AG09309 (cell line): ENCODE measurements at regions not wholly inside any gene's neighbourhood (a gene's known extent, or its start where the extent isn't known, plus 50 kb on each side); places are given as distances from the start of the nearest gene placed in this dataset.
"Not testable (repeated sequence)": the region's sequence is repeated elsewhere in the genome, so short reads cannot be mapped to it uniquely, and the experiment has no call there.

Experiments used
- DNase-seq: peaks from one replicate; pipeline ENCODE4 v3.0.0-alpha.2; 2010; ENCODE audit warnings: low read depth
- H3K4me3 ChIP-seq: 2 replicates; pipeline ENCODE4 v1.5.1; 2011; ENCODE audit warnings: mild to moderate bottlenecking, low read depth, low read length, moderate library complexity; ENCODE audit not compliant: control insufficient read depth
- TF ChIP-seq, protein P1 (sequence below): IDR thresholded peaks from 2 replicates; pipeline ENCODE4 v1.5.1; 2011; ENCODE audit warnings: mild to moderate bottlenecking, low read depth, low read length, inconsistent platforms; ENCODE audit not compliant: insufficient read depth, control insufficient read depth; ENCODE audit errors: missing control alignments

DNA sequence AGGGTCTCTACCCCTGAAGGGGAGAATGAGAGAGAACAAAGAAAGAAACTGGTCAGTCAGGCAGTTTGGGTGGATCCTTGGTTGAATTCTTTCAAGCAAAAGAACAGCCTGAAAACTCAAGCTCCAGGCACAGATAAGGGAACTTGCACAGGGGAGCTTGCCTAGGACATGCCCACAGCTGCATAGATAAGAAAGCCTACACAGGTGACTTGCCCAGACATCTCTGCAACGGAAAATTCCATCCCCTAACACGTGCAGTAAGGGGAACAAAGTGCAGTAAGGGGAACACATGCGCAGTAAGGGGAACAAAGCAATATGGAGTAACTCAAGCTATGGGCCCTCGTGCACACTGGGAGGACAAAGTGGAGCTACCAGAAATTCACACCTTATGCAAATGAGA, 540.1 kb upstream of the MIS18BP1 start:
- TF ChIP-seq, protein P1, sequence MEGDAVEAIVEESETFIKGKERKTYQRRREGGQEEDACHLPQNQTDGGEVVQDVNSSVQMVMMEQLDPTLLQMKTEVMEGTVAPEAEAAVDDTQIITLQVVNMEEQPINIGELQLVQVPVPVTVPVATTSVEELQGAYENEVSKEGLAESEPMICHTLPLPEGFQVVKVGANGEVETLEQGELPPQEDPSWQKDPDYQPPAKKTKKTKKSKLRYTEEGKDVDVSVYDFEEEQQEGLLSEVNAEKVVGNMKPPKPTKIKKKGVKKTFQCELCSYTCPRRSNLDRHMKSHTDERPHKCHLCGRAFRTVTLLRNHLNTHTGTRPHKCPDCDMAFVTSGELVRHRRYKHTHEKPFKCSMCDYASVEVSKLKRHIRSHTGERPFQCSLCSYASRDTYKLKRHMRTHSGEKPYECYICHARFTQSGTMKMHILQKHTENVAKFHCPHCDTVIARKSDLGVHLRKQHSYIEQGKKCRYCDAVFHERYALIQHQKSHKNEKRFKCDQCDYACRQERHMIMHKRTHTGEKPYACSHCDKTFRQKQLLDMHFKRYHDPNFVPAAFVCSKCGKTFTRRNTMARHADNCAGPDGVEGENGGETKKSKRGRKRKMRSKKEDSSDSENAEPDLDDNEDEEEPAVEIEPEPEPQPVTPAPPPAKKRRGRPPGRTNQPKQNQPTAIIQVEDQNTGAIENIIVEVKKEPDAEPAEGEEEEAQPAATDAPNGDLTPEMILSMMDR = no peak

DNA sequence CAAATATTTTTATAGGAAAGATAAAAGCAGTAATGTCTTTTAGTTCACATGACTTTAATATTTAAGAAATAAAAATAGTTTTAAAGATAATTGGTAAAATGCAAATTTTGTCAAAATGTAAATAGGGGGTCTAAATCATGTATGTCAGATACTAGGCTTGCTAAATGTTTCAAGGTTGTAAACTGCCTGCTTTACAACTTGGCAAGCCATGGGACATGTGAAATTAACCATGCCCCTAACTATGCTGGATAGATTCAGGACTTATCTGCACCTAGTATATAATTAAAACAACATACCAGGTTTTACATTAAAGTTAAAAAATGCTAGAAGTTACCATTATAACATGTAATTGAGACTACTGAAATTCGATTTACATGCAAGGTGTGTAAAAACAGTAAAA, 537.3 kb upstream of the MIS18BP1 start:
- no peak for DNase-seq
- TF ChIP-seq, protein P1 = no peak
- no peak overlapping the region for H3K4me3 ChIP-seq

More for the DNA sequence above, 540.1 kb upstream of the MIS18BP1 start:
- DNase-seq = no peak
- no peak overlapping the region for H3K4me3 ChIP-seq

GRCh38 chr14:45787167-45787566, 534.2 kb upstream of the MIS18BP1 start:
- DNase-seq = no peak
- no peak overlapping the region for H3K4me3 ChIP-seq
- TF ChIP-seq, protein P1 = no peak

- TF ChIP-seq, protein P1 = no peak
- H3K4me3 ChIP-seq = no peak overlapping the region
- no peak for DNase-seq
These were observed 533.3 kb upstream of the MIS18BP1 start for GRCh38 chr14:45786266-45786665.

DNA sequence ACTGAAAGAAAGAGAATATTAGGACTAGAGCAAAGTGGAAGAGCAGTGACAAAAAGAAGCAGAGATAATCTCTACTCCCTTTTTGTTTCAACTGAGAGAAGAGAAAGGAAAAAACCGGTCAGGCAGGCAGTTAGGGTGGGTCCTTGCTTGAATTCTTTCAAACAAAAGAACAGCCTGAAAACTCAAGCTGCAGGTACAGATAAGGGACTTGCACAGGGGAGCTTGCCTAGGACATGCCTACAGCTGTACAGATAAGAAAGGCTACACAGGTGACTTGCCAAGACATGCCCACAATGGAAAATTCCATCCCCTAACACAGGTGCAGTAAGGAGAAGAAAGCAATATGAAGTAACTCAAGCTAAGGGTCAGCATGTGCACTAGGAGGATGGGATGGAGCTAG, 532.2 kb upstream of the MIS18BP1 start:
- TF ChIP-seq, protein P1 = no peak
- no peak overlapping the region for H3K4me3 ChIP-seq
- DNase-seq = no peak

DNA sequence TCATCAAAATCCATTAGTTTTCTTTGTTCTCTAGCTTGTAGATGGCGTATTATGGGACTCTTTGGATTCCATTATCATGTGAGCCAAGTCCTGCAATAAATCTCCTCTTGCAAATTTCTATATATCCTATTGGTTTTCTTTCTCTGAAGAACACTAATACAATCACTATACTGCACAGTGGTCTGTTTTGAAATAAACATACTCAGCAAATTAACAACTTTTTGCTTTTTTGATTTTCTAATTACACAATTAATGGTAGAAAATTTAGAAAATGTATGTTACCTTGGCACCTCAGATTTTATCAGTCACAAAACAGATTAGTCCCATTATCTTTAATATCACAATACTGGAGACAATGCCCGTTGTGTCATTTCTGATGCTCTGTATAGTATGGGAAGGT, 513.2 kb upstream of the MIS18BP1 start:
- no peak for DNase-seq
- H3K4me3 ChIP-seq = no peak overlapping the region
- TF ChIP-seq, protein P1 = no peak

- no peak for DNase-seq
- H3K4me3 ChIP-seq = no peak overlapping the region
- TF ChIP-seq, protein P1 = no peak
These were observed 504.7 kb upstream of the MIS18BP1 start for GRCh38 chr14:45757655-45758054.

GRCh38 chr14:45756412-45756811, 503.4 kb upstream of the MIS18BP1 start:
- not testable (repeated sequence) for H3K4me3 ChIP-seq, DNase-seq
